ENCODE measurements at regions not wholly inside any gene's neighbourhood (a gene's known extent, or its start where the extent isn't known, plus 50 kb on each side); places are given as distances from the start of the nearest gene placed in this dataset.

- H3K9me3 ChIP-seq (ENCODE audit: control insufficient read depth, low read length), result peaks cover 21% of the 10 kb centered on the region
- DNase-seq, result no peak
- no peak overlapping the region for H3K4me3 Mint-ChIP-seq
- no peak overlapping the region for H3K9ac ChIP-seq (ENCODE audit: extremely low read depth, low read length, poor library complexity, severe bottlenecking)
- H3K9me3 Mint-ChIP-seq, result peaks cover 9% of the 10 kb centered on the region
- H3K27me3 ChIP-seq (ENCODE audit: control insufficient read depth, insufficient read depth, low read length, poor library complexity, severe bottlenecking), result peaks cover 26% of the 10 kb centered on the region
- no peak for TF ChIP-seq CTCF (conservative IDR thresholded peaks at IDR 0.05)
- no peak overlapping the region for H3K27ac Mint-ChIP-seq
- H3K36me3 ChIP-seq (ENCODE audit: control insufficient read depth, insufficient read depth, low read length), result no peaks in the 10 kb centered on the region
- no peaks in the 10 kb centered on the region for H3K4me1 Mint-ChIP-seq
- peaks cover 22% of the 10 kb centered on the region for H3K27me3 Mint-ChIP-seq (ENCODE audit: insufficient read depth)
- H3K4me3 ChIP-seq (ENCODE audit: low read length), result no peak overlapping the region
- no peaks in the 10 kb centered on the region for H3K36me3 Mint-ChIP-seq (ENCODE audit: low read depth)
- peaks cover 5% of the 10 kb centered on the region for H3K4me1 ChIP-seq (ENCODE audit: control insufficient read depth, insufficient read depth, low read length)
- no peak overlapping the region for H3K27ac ChIP-seq (ENCODE audit: low read depth, low read length)
Measured at GRCh38 chr2:136638193-136638592, 127.2 kb upstream of the THSD7B start.

GRCh38 chr2:136637402-136637801 is 127.9 kb upstream of the THSD7B start:
- H3K36me3 ChIP-seq (ENCODE audit: control insufficient read depth, insufficient read depth, low read length), result no peaks in the 10 kb centered on the region
- peaks cover 24% of the 10 kb centered on the region for H3K27me3 Mint-ChIP-seq (ENCODE audit: insufficient read depth)
- no peak for DNase-seq
- no peak overlapping the region for H3K9ac ChIP-seq (ENCODE audit: extremely low read depth, low read length, poor library complexity, severe bottlenecking)
- H3K4me3 Mint-ChIP-seq, result no peak overlapping the region
- H3K9me3 ChIP-seq (ENCODE audit: control insufficient read depth, low read length), result peaks cover 21% of the 10 kb centered on the region
- peaks cover 5% of the 10 kb centered on the region for H3K4me1 ChIP-seq (ENCODE audit: control insufficient read depth, insufficient read depth, low read length)
- H3K9me3 Mint-ChIP-seq, result peaks cover 9% of the 10 kb centered on the region
- no peak overlapping the region for H3K4me3 ChIP-seq (ENCODE audit: low read length)
- H3K4me1 Mint-ChIP-seq, result no peaks in the 10 kb centered on the region
- no peak overlapping the region for H3K27ac ChIP-seq (ENCODE audit: low read depth, low read length)
- no peak overlapping the region for H3K27ac Mint-ChIP-seq
- no peaks in the 10 kb centered on the region for H3K36me3 Mint-ChIP-seq (ENCODE audit: low read depth)
- 77% methylated on average over 2 of the region's 2 CpGs; no CpG with 5 or more reads in 1 of the 2 experiments for WGBS, 2 experiments (ENCODE audit: insufficient coverage in 1 of 2, insufficient read length in 1 of 2)
- peaks cover 29% of the 10 kb centered on the region for H3K27me3 ChIP-seq (ENCODE audit: control insufficient read depth, insufficient read depth, low read length, poor library complexity, severe bottlenecking)
- TF ChIP-seq CTCF (conservative IDR thresholded peaks at IDR 0.05), result no peak

GRCh38 chr2:136628490-136628889 is 136.9 kb upstream of the THSD7B start:
- 95 to 96% methylated on average over 2 to 4 of the region's 4 CpGs for WGBS, 2 experiments (ENCODE audit: insufficient coverage in 1 of 2, insufficient read length in 1 of 2)
- Mint-ChIP-seq H3K27me3 (ENCODE audit: insufficient read depth) (peaks cover 26% of the 10 kb centered on the region), H3K4me1 (peaks cover 13% of the 10 kb centered on the region), H3K4me3 (no peak overlapping the region), H3K36me3 (ENCODE audit: low read depth) (no peaks in the 10 kb centered on the region), H3K9me3 (no peaks in the 10 kb centered on the region), H3K27ac (no peak overlapping the region)
- H3K9me3 ChIP-seq (ENCODE audit: control insufficient read depth, low read length), result no peaks in the 10 kb centered on the region
- no peak overlapping the region for H3K27ac ChIP-seq (ENCODE audit: low read depth, low read length)
- peaks cover 45% of the 10 kb centered on the region for H3K27me3 ChIP-seq (ENCODE audit: control insufficient read depth, insufficient read depth, low read length, poor library complexity, severe bottlenecking)
- no peak for DNase-seq
- H3K36me3 ChIP-seq (ENCODE audit: control insufficient read depth, insufficient read depth, low read length), result no peaks in the 10 kb centered on the region
- TF ChIP-seq CTCF (conservative IDR thresholded peaks at IDR 0.05), result no peak
- no peak overlapping the region for H3K9ac ChIP-seq (ENCODE audit: extremely low read depth, low read length, poor library complexity, severe bottlenecking)
- no peak overlapping the region for H3K4me3 ChIP-seq (ENCODE audit: low read length)
- H3K4me1 ChIP-seq (ENCODE audit: control insufficient read depth, insufficient read depth, low read length), result peaks cover 9% of the 10 kb centered on the region
